ENCODE measurements at regions not wholly inside any gene's neighbourhood (a gene's known extent, or its start where the extent isn't known, plus 50 kb on each side); places are given as distances from the start of the nearest gene placed in this dataset.

DNA sequence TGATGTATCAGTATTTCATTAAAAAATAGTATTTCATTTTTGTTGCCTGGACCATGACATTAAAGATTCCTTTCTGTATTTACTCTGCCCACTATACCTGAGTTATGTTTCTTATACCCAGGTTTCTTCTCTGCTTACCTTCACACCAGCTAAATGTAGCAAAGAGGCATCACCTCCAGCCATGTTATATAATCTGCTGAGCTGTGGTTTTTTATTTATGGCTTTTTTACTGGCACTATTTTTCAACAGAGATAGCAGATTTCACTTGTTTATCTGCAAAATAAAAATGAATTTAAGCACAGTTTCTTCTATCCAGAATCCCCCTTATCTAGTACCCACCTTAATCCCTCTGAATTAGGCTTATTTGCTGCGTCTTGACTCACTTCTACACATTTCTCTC lies 979.0 kb upstream of the MAN1A1 start:
- Histone ChIP-seq H3K36me3 (ENCODE audit: insufficient read depth) (no peaks in the 10 kb centered on the region), H2AFZ (ENCODE audit: low read depth) (no peak overlapping the region), H3K9ac (no peak overlapping the region), H3K4me2 (no peak overlapping the region), H3K4me3 (IDR thresholded peaks at IDR 0.05; ENCODE audit: insufficient read depth, low read depth, low read length) (no peak overlapping the region), H3K79me2 (ENCODE audit: insufficient read depth, low read depth) (no peaks in the 10 kb centered on the region), H3K27me3 (ENCODE audit: insufficient read depth, low read depth) (no peaks in the 10 kb centered on the region), H4K20me1 (ENCODE audit: insufficient read depth) (no peaks in the 10 kb centered on the region), H3K4me1 (ENCODE audit: low read depth, poor library complexity, severe bottlenecking) (no peaks in the 10 kb centered on the region), H3K27ac (no peak overlapping the region)
- TF ChIP-seq, protein P1, sequence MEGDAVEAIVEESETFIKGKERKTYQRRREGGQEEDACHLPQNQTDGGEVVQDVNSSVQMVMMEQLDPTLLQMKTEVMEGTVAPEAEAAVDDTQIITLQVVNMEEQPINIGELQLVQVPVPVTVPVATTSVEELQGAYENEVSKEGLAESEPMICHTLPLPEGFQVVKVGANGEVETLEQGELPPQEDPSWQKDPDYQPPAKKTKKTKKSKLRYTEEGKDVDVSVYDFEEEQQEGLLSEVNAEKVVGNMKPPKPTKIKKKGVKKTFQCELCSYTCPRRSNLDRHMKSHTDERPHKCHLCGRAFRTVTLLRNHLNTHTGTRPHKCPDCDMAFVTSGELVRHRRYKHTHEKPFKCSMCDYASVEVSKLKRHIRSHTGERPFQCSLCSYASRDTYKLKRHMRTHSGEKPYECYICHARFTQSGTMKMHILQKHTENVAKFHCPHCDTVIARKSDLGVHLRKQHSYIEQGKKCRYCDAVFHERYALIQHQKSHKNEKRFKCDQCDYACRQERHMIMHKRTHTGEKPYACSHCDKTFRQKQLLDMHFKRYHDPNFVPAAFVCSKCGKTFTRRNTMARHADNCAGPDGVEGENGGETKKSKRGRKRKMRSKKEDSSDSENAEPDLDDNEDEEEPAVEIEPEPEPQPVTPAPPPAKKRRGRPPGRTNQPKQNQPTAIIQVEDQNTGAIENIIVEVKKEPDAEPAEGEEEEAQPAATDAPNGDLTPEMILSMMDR (conservative IDR thresholded peaks at IDR 0.05; ENCODE audit: low read depth, low read length): no peak

DNA sequence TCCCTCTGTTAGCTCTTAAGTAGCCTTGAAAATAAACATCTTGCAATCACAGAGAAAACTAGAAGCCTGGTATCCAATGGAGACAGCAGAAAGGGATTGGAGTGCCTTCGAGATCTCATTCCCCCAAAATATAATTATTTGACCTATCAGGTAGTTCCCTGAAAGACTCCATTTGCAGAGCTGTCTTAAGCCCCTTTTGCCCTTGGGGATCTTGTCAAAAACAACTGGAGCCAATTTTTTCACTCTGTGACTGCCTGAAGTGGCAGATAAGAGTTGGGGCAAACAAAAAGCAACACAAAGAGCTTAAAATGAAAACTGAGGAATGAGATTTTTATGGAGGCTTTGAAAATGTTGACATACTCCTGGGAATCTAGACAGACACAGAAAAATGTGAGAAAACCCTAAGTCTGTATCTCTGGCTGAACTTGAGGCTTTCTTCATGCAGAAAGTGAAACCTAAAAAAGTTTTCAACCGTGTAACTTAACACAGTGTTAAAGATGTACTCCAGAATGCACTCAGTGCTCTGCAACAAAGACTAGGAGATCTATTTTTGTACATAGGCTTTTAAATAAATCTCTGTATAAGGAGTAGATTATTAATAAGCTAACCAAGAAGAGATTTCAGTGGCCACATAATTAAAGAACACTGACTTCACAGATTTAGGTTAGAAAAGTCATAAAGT lies 971.1 kb upstream of the MAN1A1 start:
- no peaks in the 10 kb centered on the region for H3K36me3 ChIP-seq (ENCODE audit: insufficient read depth)
- H3K27ac ChIP-seq: peak overlapping the region; percentile 27
- no peak overlapping the region; the same call in 1 of the 2 replicates for H3K9ac ChIP-seq
- H4K20me1 ChIP-seq (ENCODE audit: insufficient read depth): no peaks in the 10 kb centered on the region
- H2AFZ ChIP-seq (ENCODE audit: low read depth): peak overlapping the region; percentile 41
- H3K27me3 ChIP-seq (ENCODE audit: insufficient read depth, low read depth): no peaks in the 10 kb centered on the region
- peaks cover 10% of the 10 kb centered on the region for H3K4me1 ChIP-seq (ENCODE audit: low read depth, poor library complexity, severe bottlenecking)
- H3K4me2 ChIP-seq: peak overlapping the region; percentile 31
- no peaks in the 10 kb centered on the region for H3K79me2 ChIP-seq (ENCODE audit: insufficient read depth, low read depth)
- H3K4me3 ChIP-seq (IDR thresholded peaks at IDR 0.05; ENCODE audit: insufficient read depth, low read depth, low read length): no peak overlapping the region
- TF ChIP-seq, protein P1 (conservative IDR thresholded peaks at IDR 0.05; ENCODE audit: low read depth, low read length): no peak

DNA sequence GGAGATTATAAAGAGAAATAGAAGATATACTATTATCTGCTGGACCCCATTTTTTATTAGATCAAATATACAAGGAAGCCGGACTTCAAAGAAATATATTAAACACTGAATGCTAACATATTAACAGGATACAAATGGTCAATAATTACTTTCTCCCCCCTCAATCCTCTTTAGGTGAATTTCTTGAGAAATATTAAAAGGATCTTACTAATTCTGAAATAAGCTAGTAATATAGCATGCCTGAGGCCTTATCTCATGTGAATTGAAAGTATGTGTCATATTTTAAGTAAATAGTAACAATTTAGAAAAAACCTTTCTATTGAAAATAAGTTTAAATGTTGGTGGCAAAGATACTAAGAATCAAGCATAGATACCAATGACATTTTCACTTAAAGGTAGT lies 954.7 kb upstream of the MAN1A1 start:
- Histone ChIP-seq H3K79me2 (ENCODE audit: insufficient read depth, low read depth) (no peaks in the 10 kb centered on the region), H2AFZ (ENCODE audit: low read depth) (no peak overlapping the region), H3K4me1 (ENCODE audit: low read depth, poor library complexity, severe bottlenecking) (no peaks in the 10 kb centered on the region), H3K36me3 (ENCODE audit: insufficient read depth) (no peaks in the 10 kb centered on the region), H3K4me2 (no peak overlapping the region), H3K4me3 (IDR thresholded peaks at IDR 0.05; ENCODE audit: insufficient read depth, low read depth, low read length) (no peak overlapping the region), H4K20me1 (ENCODE audit: insufficient read depth) (no peaks in the 10 kb centered on the region), H3K27me3 (ENCODE audit: insufficient read depth, low read depth) (no peaks in the 10 kb centered on the region), H3K27ac (no peak overlapping the region), H3K9ac (no peak overlapping the region)
- TF ChIP-seq, protein P1 (conservative IDR thresholded peaks at IDR 0.05; ENCODE audit: low read depth, low read length): no peak

DNA sequence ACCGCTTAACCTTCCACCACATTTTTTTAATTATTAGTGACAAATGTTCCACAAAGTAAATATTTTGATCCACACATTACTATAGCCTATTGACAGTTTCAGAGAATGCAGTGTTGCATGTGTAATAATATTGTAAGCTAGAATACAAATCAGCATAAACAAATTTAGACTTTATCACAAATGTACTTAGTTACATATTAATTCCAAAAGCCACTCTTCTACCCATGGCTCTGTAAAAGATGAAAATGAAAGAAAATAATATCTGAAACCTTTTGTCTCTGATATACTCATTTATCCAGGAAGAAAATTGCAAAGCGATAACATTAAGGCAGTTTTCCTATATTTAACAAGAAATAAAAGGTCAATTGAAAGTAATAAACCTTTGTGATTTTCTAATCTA lies 954.0 kb upstream of the MAN1A1 start:
- Histone ChIP-seq H3K79me2 (ENCODE audit: insufficient read depth, low read depth) (no peaks in the 10 kb centered on the region), H4K20me1 (ENCODE audit: insufficient read depth) (no peaks in the 10 kb centered on the region), H3K36me3 (ENCODE audit: insufficient read depth) (no peaks in the 10 kb centered on the region), H3K27me3 (ENCODE audit: insufficient read depth, low read depth) (no peaks in the 10 kb centered on the region), H3K9ac (no peak overlapping the region), H3K27ac (no peak overlapping the region), H3K4me2 (no peak overlapping the region), H3K4me1 (ENCODE audit: low read depth, poor library complexity, severe bottlenecking) (no peaks in the 10 kb centered on the region), H2AFZ (ENCODE audit: low read depth) (no peak overlapping the region), H3K4me3 (IDR thresholded peaks at IDR 0.05; ENCODE audit: insufficient read depth, low read depth, low read length) (no peak overlapping the region)
- TF ChIP-seq, protein P1 (conservative IDR thresholded peaks at IDR 0.05; ENCODE audit: low read depth, low read length): no peak

Data from KMS-11 (cell line).